Psoas muscle (tissue), 7 donors: ENCODE measurements at regions not wholly inside any gene's neighbourhood (a gene's known extent, or its start where the extent isn't known, plus 50 kb on each side); places are given as distances from the start of the nearest gene placed in this dataset.

Experiments used
- ATAC-seq, 4 donors: fragments of 200-7000 bp; cut with Tn5 transposase; one replicate each; pipeline ENCODE4 v1.9.1; 2020; ENCODE audit warnings: moderate library complexity in 3 of 4, mild to moderate bottlenecking in 2 of 4
- DNase-seq, 2 donors: peaks; one replicate each; pipeline ENCODE4 v3.0.0-alpha.2; 2020
- H3K27ac ChIP-seq: fragments of 200-600 bp; one replicate; pipeline ENCODE4 v1.8.0; 2022
- H3K27me3 ChIP-seq, 3 donors: fragments of 200-600 bp in 1 of 3; one replicate each; pipeline versions ENCODE4 v1.6.1 to v1.8.0; 2013 to 2022; ENCODE audit warnings: low read length in 2 of 3, mild to moderate bottlenecking in 2 of 3, moderate library complexity in 1 of 3; ENCODE audit not compliant: insufficient read depth in 3 of 3
- H3K36me3 ChIP-seq, 2 donors: fragments of 200-600 bp in 1 of 2; one replicate each; pipeline versions ENCODE4 v1.6.1 to v1.8.0; 2013 to 2022; ENCODE audit warnings: low read depth in 1 of 2, mild to moderate bottlenecking in 1 of 2, moderate library complexity in 1 of 2; ENCODE audit not compliant: insufficient read depth in 1 of 2
- H3K4me1 ChIP-seq: fragments of 200-600 bp; one replicate; pipeline ENCODE4 v1.8.0; 2022
- H3K4me3 ChIP-seq: fragments of 200-600 bp; one replicate; pipeline ENCODE4 v1.8.0; 2022; ENCODE audit warnings: mild to moderate bottlenecking
- H3K9me3 ChIP-seq: fragments of 200-600 bp; one replicate; pipeline ENCODE4 v1.8.0; 2022
- WGBS, 3 donors: extraction: QIAGEN DNeasy Blood & Tissue Kit; methylation state at CpG; one replicate each; pipeline versions ENCODE4 v1.1.6 to v1.1.7; 2013; 5-methylcytosine and 5-hydroxymethylcytosine counted together
- intact Hi-C, 2 donors: fragments of 100-400 bp; cut with DNase I; formaldehyde crosslinking; loops; one replicate each; pipeline versions ENCODE4 v1.11.0 to v1.14.2; 2022
- TF ChIP-seq, protein P1 (sequence below): fragments of 200-600 bp; IDR thresholded peaks from one replicate; pipeline ENCODE4 v1.8.0; 2022; ENCODE audit warnings: antibody characterized with exemption
- donor health status: healthy with polysubstance abuse.
- donor health status: DM: no; HTN: no; CAD: no; lungs with moderate emphysema.
- donor health status: Bipolar disorder and iron deficiency.
- donor health status: healthy.
- donor health status: DM: yes; HTN: yes; CAD: no.
- donor health status: DM: no; HTN: no; CAD: no.
- donor health status: DM: yes; HTN: yes; CAD: no.

- ATAC-seq (peak; percentile 57 to 83 (median 78)), DNase-seq (no peak)
- Histone ChIP-seq H3K27me3 (no peaks in the 10 kb centered on the region), H3K27ac (no peak overlapping the region), H3K4me3 (no peak overlapping the region), H3K36me3 (no peaks in the 10 kb centered on the region), H3K4me1 (no peaks in the 10 kb centered on the region), H3K9me3 (no peaks in the 10 kb centered on the region)
- 10 to 11% (median 10%) methylated on average over 9 of the region's 9 CpGs for WGBS, 3 donors
- TF ChIP-seq, protein P1, sequence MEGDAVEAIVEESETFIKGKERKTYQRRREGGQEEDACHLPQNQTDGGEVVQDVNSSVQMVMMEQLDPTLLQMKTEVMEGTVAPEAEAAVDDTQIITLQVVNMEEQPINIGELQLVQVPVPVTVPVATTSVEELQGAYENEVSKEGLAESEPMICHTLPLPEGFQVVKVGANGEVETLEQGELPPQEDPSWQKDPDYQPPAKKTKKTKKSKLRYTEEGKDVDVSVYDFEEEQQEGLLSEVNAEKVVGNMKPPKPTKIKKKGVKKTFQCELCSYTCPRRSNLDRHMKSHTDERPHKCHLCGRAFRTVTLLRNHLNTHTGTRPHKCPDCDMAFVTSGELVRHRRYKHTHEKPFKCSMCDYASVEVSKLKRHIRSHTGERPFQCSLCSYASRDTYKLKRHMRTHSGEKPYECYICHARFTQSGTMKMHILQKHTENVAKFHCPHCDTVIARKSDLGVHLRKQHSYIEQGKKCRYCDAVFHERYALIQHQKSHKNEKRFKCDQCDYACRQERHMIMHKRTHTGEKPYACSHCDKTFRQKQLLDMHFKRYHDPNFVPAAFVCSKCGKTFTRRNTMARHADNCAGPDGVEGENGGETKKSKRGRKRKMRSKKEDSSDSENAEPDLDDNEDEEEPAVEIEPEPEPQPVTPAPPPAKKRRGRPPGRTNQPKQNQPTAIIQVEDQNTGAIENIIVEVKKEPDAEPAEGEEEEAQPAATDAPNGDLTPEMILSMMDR = peak; percentile 87
- intact Hi-C loops = no loop called here
These were observed 87.2 kb downstream of the PTTG1 start for GRCh38 chr5:160508780-160509361.

- ATAC-seq = no peak
- TF ChIP-seq, protein P1 = no peak
- Histone ChIP-seq H3K9me3 (no peaks in the 10 kb centered on the region), H3K27ac (no peak overlapping the region), H3K27me3 (no peaks in the 10 kb centered on the region), H3K4me1 (no peaks in the 10 kb centered on the region), H3K4me3 (no peak overlapping the region), H3K36me3 (no peaks in the 10 kb centered on the region)
- DNase-seq = no peak
- intact Hi-C loops = no loop called here
- 26 to 36% (median 31%) methylated on average over 12 of the region's 12 CpGs for WGBS, 3 donors
These were observed 89.8 kb downstream of the PTTG1 start for GRCh38 chr5:160511280-160511929.
